Epithelial cell of prostate (primary cell): ENCODE measurements at regions not wholly inside any gene's neighbourhood (a gene's known extent, or its start where the extent isn't known, plus 50 kb on each side); places are given as distances from the start of the nearest gene placed in this dataset.

Experiments used
- DNase-seq: peaks from one replicate; pipeline ENCODE4 v3.0.0-alpha.2; 2011; ENCODE audit warnings: low read depth, low spot score
- H3K27ac ChIP-seq: fragments of 450-650 bp; 2 replicates; pipeline ENCODE4 v1.5.1; 2017; ENCODE audit warnings: mild to moderate bottlenecking

DNA sequence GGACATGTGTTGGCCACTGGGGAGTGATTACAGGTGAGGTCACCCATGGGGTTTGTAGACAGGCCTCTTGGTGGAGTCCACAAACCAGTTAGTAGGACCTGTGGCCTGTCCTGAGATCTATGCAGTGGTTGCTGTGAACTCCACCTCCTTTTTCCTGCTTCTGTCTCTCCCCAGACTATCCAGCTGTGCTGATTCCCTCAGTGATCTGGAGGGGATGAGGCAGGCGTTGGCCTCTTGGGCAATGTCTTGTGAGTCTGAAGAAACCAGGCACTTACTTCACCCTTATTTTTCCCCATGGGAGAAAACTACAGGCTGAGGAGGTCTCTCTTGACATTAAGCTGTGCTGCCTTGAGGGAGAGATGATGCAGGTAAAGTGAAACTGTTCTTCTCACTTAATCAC is 257.2 kb upstream of the PRICKLE1 start:
- DNase-seq, result no peak

DNA sequence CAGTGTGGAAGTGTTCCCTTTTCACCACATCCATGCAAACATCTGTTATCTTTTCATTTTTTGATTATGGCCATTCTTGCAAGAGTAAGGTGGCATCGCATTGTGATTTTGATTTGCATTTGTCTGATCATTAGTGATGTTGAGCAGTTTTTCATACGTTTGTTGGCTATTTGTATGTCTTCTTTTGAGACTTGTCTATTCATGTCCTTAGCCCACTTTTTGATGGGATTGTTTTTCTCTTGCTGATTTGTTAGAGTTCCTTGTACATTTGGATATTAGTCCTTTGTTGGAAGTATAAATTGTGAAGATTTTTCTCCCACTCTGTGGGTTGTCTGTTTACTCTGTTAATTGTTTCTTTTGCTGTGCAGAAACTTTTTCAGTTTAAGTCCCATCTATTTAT is 244.5 kb upstream of the PRICKLE1 start:
- DNase-seq, result no peak
- H3K27ac ChIP-seq, result no peak overlapping the region

More for the DNA sequence above, 257.2 kb upstream of the PRICKLE1 start:
- no peak overlapping the region for H3K27ac ChIP-seq

DNA sequence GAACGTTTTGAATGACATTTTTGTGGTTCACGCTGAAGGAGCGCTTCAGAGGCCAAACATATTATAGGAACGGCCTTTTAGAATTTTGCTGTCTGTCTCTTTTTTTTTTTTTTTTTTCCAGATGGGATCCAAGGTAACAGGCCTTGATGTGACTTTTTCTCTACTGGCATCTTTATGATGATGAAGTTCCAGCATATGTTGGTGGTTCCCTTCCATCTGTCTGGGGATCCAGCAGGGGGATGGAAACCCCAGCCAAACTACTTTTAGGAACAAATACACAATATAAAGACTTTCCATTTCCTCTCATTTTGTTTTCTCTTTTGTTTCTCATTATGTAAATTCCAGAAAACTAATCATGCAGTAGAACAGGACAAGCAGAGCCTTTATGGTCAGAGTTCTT is 239.3 kb upstream of the PRICKLE1 start:
- no peak overlapping the region for H3K27ac ChIP-seq
- DNase-seq, result no peak

DNA sequence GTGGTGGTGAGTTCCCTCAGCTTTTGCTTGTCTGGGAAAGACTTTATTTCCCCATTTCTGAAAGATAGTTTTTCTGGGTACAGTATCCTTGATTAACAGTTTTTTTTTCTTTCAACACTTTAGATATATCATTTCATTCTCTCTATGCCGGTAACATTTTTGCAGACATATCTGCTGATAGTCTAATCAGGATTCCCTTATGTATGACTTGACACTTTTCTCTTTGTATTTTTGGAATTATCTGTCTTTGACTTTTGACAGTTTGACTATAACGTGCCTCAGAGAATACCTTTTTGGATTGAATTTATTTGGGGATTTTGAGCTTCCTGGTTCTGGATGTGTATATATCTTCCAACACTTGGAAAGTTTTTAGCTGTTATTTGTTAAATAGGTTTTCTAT is 234.8 kb upstream of the PRICKLE1 start:
- DNase-seq, result no peak
- no peak overlapping the region for H3K27ac ChIP-seq

GRCh38 chr12:42823679-42824078 is 234.1 kb upstream of the PRICKLE1 start:
- H3K27ac ChIP-seq, result no peak overlapping the region
- DNase-seq, result no peak

DNA sequence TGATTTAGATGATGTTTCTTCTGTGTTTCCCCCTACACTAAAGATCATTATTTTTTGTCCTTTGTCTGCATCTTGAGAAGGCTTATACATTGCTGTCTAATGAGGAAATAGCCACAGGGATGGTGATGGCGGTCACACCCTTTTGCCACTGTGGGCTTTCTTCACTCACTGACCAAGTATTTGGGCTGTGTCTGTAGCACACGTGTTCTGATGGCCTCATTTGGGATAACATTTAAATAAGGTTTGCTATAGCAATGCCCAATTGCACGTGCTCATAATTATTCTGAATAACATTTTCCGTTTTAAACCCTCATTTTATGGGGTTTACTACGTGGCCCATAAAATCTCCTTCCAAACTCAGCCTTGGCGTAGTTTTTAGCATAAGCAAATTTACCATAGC is 230.3 kb upstream of the PRICKLE1 start:
- DNase-seq, result no peak
- no peak overlapping the region for H3K27ac ChIP-seq

- DNase-seq, result no peak
- no peak overlapping the region for H3K27ac ChIP-seq
Measured at GRCh38 chr12:42815068-42815467, 225.5 kb upstream of the PRICKLE1 start.

- DNase-seq, result no peak
- H3K27ac ChIP-seq, result no peak overlapping the region
Measured at GRCh38 chr12:42812871-42813270, 223.3 kb upstream of the PRICKLE1 start.

- H3K27ac ChIP-seq, result no peak overlapping the region
- DNase-seq, result no peak
Measured at GRCh38 chr12:42812086-42812485, 222.5 kb upstream of the PRICKLE1 start.

DNA sequence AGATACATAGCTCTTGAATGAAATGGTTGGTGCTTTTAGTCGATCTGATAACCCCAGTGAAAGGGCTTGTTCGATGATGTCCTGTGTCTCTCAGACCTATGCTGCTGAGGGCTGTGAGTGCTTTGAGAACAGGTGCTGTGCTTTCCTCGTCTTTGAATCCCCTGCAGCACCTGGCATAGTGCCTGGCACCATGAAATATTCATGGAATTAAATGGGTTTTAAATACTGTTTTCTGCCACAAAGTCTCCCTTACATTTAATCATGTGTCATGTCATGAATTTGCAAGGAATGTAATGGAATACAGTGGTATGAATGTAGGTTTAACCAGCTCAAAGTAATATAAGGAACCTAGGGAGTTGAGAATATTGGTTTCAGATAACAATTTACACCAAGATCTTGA is 220.5 kb upstream of the PRICKLE1 start:
- H3K27ac ChIP-seq, result no peak overlapping the region
- DNase-seq, result no peak

- no peak for DNase-seq
- no peak overlapping the region for H3K27ac ChIP-seq
Measured at GRCh38 chr12:42809226-42809625, 219.7 kb upstream of the PRICKLE1 start.

GRCh38 chr12:42807766-42808165 is 218.2 kb upstream of the PRICKLE1 start:
- DNase-seq, result no peak
- H3K27ac ChIP-seq, result no peak overlapping the region

DNA sequence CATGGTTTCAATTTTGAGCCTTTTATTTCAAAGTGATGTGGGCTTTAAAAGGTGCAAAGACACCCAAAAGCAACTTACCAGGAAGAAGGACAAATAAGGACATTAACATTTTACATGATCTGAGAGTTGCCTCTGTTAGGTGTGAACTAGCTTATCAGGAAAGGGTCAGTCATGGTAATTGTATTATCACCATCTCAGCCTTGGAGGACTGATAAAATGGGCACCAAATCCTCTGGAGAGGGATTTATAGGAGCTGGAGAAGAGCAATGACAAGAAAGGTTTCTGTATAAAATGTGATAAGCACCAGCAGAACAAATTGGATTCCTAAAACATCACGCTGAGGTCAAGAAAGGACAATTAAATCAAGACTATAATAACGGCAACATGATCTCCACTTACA is 217.7 kb upstream of the PRICKLE1 start:
- no peak for DNase-seq
- no peak overlapping the region for H3K27ac ChIP-seq

- H3K27ac ChIP-seq, result no peak overlapping the region
- no peak for DNase-seq
Measured at GRCh38 chr12:42804928-42805327, 215.4 kb upstream of the PRICKLE1 start.

DNA sequence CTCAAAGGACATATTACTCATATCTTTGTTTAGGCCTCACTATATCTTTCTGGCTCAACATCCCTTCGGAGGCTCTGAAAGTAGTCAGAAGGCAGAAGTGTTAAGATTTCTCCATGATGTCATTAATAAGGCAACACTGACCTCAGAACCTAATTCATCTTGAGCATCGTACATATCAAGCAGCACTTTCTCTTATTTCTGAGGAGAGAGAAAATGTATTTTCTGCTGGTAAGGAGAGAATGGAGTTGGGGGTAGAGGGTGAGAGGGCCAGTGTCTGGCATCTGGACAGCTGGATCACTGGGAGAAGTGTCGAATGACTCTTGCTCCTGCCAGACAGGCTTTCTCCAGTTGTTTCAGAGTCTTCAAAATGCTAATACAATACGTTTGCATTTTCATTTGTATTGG is 213.2 kb upstream of the PRICKLE1 start:
- no peak for DNase-seq
- no peak overlapping the region for H3K27ac ChIP-seq

GRCh38 chr12:42801271-42801670 is 211.7 kb upstream of the PRICKLE1 start:
- no peak overlapping the region for H3K27ac ChIP-seq
- DNase-seq, result no peak

- no peak for DNase-seq
- no peak overlapping the region for H3K27ac ChIP-seq
Measured at GRCh38 chr12:42799966-42800365, 210.4 kb upstream of the PRICKLE1 start.

DNA sequence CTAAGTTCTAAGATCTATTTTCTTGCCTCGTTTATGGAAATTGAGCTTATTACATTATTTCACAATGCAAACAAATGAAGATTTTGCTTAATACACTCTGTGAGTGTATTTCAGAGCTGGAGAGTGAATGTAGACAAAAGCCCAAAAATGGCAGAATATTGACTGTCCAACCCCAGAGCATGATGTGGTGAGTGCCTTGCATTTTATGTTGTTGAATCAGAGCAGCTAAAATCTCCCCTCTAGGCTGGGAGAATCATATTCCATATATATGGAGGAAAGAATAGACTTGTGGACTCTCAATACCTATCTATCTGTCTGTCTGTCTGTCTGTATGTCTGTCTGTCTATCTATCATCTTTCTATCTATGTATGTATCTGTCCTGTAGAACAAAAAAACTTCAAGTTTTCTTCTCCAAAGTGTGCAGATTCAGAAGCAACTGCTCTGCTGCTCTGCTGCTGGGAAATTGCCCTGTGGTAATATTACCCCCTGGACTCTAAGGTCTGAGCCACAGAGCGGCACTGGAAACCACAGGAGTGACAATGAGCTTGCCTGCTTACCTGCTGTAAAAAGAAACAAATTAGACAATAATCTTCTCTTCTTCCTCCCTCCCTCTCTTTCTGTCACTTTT is 209.4 kb upstream of the PRICKLE1 start:
- DNase-seq, result no peak
- no peak overlapping the region for H3K27ac ChIP-seq

- DNase-seq, result no peak
- no peak overlapping the region for H3K27ac ChIP-seq
Measured at GRCh38 chr12:42794806-42795205, 205.3 kb upstream of the PRICKLE1 start.

GRCh38 chr12:42793166-42793565 is 203.6 kb upstream of the PRICKLE1 start:
- H3K27ac ChIP-seq, result no peak overlapping the region
- DNase-seq, result no peak

DNA sequence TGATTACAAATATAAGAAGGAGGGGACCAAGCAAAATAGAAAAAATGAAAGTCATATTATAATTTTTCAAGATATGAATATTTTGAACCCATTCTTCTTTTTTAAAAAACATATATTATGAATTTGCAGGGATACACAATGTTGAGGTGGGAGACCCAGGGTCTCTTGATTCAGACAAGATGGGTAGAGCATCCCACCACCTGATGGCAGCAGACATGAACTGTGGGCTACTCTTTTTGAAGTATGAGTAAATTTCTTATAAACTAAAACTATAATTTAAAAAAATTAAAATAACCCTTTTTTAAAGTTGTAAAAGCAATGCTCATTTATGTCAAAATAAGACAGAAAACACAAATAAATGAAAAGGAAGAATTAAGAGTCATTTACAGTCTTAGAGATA is 202.7 kb upstream of the PRICKLE1 start:
- DNase-seq, result no peak
- no peak overlapping the region for H3K27ac ChIP-seq

- DNase-seq, result no peak
- H3K27ac ChIP-seq, result no peak overlapping the region
Measured at GRCh38 chr12:42791399-42791798, 201.9 kb upstream of the PRICKLE1 start.

DNA sequence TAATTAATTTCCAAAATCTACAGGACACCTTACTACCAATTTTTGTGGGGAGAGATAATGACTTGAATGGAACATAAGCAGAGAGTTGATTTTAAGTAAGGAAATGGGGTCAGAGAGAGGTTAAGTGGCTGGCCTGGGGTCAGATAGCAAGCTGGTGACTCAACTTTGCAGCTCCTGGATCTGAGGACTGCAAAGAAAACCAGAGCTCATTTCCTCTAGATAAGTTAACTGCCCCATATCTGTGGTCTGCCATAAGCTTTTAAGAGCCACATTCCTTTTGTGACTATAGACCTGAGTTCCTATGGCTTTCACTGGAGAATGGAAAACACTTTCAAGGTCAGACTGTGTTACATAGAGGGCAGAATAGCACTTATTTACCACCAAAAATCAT is 201.2 kb upstream of the PRICKLE1 start:
- DNase-seq, result no peak
- H3K27ac ChIP-seq, result no peak overlapping the region
